SU-DHL-6 (cell line): ENCODE measurements at regions not wholly inside any gene's neighbourhood (a gene's known extent, or its start where the extent isn't known, plus 50 kb on each side); places are given as distances from the start of the nearest gene placed in this dataset.

Experiments used
- H2AFZ ChIP-seq: fragments of 200-600 bp; sonication (generic); 2 replicates; pipeline ENCODE4 v1.6.1; 2014; ENCODE audit warnings: low read depth, mild to moderate bottlenecking, moderate library complexity, mixed read lengths, antibody characterized with exemption, low read length; ENCODE audit not compliant: severe bottlenecking
- H3F3A ChIP-seq: fragments of 200-600 bp; shearing (Covaris generic); 2 replicates; pipeline ENCODE4 v1.6.0; 2016; ENCODE audit warnings: antibody characterized with exemption, mild to moderate bottlenecking; ENCODE audit not compliant: insufficient read depth
- H3K27ac ChIP-seq: fragments of 200-600 bp; sonication (generic); 2 replicates; pipeline ENCODE4 v1.5.1; 2016; ENCODE audit warnings: low read depth, mild to moderate bottlenecking, low read length, moderate library complexity, mixed read lengths
- H3K27me3 ChIP-seq: fragments of 200-600 bp; sonication (generic), shearing (Covaris generic); 2 replicates; pipeline ENCODE4 v1.6.0; 2014; ENCODE audit warnings: mild to moderate bottlenecking, low read length
- H3K36me3 ChIP-seq: fragments of 200-600 bp; sonication (generic); 2 replicates; pipeline ENCODE4 v1.6.1; 2014; ENCODE audit warnings: mild to moderate bottlenecking, low read length, mixed read lengths
- H3K4me2 ChIP-seq: fragments of 300-600, 200-600 bp; shearing (Covaris generic), sonication (generic); 2 replicates; pipeline ENCODE4 v1.6.0; 2014; ENCODE audit warnings: low read length, low read depth, mild to moderate bottlenecking; ENCODE audit not compliant: poor library complexity, severe bottlenecking
- H3K4me3 ChIP-seq: fragments of 200-600 bp; sonication (generic); 2 replicates; pipeline ENCODE4 v1.5.1; 2014; ENCODE audit warnings: antibody characterized with exemption, low read length, mild to moderate bottlenecking, mixed read lengths; ENCODE audit not compliant: insufficient read depth, poor library complexity, severe bottlenecking
- H3K79me2 ChIP-seq: fragments of 200-600 bp; sonication (generic); 2 replicates; pipeline ENCODE4 v1.6.1; 2014; ENCODE audit warnings: mild to moderate bottlenecking, low read length, moderate library complexity; ENCODE audit not compliant: insufficient read depth
- H3K9ac ChIP-seq: fragments of 200-600 bp; sonication (generic); 2 replicates; pipeline ENCODE4 v1.7.0; 2014; ENCODE audit warnings: mild to moderate bottlenecking, low read length
- H3K9me2 ChIP-seq: fragments of 200-600 bp; sonication (generic); replicated peaks from 2 replicates; pipeline ENCODE4 v1.6.1; 2014; ENCODE audit warnings: low read length; ENCODE audit not compliant: insufficient read depth
- H3K9me3 ChIP-seq: fragments of 200-600 bp; sonication (generic); 2 replicates; pipeline ENCODE4 v1.6.1; 2014; ENCODE audit warnings: low read length, mixed read lengths; ENCODE audit not compliant: insufficient read depth
- H4K20me1 ChIP-seq: fragments of 200-600 bp; sonication (generic); 2 replicates; pipeline ENCODE4 v1.6.1; 2014; ENCODE audit warnings: low read depth, mild to moderate bottlenecking, antibody characterized with exemption, low read length, moderate library complexity, mixed read lengths
- EZH2phosphoT487 ChIP-seq: fragments of 200-600 bp; sonication (generic), shearing (Covaris generic); conservative IDR thresholded peaks from 2 replicates; pipeline ENCODE4 v1.6.1; 2018; ENCODE audit warnings: mild to moderate bottlenecking, antibody characterized with exemption, low read length, moderate library complexity, mixed read lengths
- TF ChIP-seq, protein P1 (sequence below): fragments of 200-600 bp; sonication (generic); IDR thresholded peaks from one replicate; pipeline ENCODE4 v1.5.1; 2017; ENCODE audit warnings: antibody characterized with exemption, mild to moderate bottlenecking, low read length, moderate library complexity; ENCODE audit not compliant: insufficient read depth, poor library complexity, severe bottlenecking

DNA sequence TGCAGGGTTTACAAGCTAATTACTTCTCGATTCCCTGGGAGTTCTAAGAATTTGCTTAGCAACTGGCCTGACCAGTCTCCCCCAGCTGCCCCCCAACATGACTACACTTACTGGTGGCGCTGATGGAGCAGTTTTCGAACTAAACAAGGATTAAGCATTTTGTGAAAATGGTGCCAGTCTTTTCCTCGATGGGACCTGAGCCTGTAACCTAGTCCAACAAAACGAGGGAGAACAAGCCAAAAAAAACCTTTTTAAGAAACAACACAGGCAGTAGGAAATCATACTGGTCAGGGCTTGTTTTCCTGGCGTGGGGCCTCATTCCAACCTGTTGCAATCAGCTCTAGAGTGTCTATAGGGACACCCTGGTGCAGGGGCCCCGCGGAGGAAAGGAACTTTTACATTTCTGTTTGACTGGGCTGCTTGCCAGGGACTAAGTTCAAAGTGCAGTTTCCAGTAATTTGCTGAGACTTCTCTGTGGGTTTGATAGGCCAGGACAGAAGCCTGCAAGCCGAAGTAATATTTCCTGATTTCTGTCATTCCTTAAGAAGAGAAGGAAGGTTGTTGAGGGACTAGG lies 158.7 kb downstream of the SPRY1 start:
- Histone ChIP-seq H3K27ac (no peak overlapping the region), H3K9ac (no peak overlapping the region), H2AFZ (no peak overlapping the region), H3K27me3 (no peaks in the 10 kb centered on the region), H3K36me3 (no peaks in the 10 kb centered on the region), H4K20me1 (no peaks in the 10 kb centered on the region), H3F3A (no peaks in the 10 kb centered on the region), H3K9me3 (no peaks in the 10 kb centered on the region), H3K9me2 (no peaks in the 10 kb centered on the region), H3K4me2 (no peak overlapping the region), H3K79me2 (no peaks in the 10 kb centered on the region), H3K4me3 (no peak overlapping the region)
- TF ChIP-seq, protein P1, sequence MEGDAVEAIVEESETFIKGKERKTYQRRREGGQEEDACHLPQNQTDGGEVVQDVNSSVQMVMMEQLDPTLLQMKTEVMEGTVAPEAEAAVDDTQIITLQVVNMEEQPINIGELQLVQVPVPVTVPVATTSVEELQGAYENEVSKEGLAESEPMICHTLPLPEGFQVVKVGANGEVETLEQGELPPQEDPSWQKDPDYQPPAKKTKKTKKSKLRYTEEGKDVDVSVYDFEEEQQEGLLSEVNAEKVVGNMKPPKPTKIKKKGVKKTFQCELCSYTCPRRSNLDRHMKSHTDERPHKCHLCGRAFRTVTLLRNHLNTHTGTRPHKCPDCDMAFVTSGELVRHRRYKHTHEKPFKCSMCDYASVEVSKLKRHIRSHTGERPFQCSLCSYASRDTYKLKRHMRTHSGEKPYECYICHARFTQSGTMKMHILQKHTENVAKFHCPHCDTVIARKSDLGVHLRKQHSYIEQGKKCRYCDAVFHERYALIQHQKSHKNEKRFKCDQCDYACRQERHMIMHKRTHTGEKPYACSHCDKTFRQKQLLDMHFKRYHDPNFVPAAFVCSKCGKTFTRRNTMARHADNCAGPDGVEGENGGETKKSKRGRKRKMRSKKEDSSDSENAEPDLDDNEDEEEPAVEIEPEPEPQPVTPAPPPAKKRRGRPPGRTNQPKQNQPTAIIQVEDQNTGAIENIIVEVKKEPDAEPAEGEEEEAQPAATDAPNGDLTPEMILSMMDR, result no peak
- no peak for TF ChIP-seq EZH2phosphoT487

DNA sequence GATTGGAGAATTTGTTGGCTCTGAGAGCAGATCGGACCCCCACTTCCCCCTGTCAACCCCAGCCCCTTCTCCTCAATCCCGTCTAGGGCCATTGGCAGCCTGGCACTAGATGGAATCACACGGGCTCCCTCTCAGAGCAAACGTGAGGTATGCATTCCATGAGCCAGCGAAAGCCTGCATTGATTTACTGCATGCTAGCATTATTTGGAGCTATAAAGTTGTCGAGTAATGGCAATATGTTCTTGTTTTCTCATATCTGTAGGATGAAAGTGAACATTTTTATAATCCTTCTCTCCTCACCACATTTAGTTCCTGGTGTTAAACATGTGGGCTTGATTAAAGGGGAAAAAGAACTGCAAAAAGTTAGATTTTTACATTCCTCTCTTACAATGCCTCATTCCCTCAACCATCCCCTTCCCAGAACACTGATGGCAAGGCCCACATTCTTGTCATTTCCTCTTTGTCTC lies 159.2 kb downstream of the SPRY1 start:
- Histone ChIP-seq H3K4me2 (no peak overlapping the region), H3K27me3 (no peaks in the 10 kb centered on the region), H3F3A (no peaks in the 10 kb centered on the region), H3K79me2 (no peaks in the 10 kb centered on the region), H3K9me2 (no peaks in the 10 kb centered on the region), H3K36me3 (no peaks in the 10 kb centered on the region), H3K4me3 (no peak overlapping the region), H2AFZ (no peak overlapping the region), H3K27ac (no peak overlapping the region), H3K9me3 (no peaks in the 10 kb centered on the region), H3K9ac (no peak overlapping the region), H4K20me1 (no peaks in the 10 kb centered on the region)
- TF ChIP-seq, protein P1, result no peak
- no peak for TF ChIP-seq EZH2phosphoT487

DNA sequence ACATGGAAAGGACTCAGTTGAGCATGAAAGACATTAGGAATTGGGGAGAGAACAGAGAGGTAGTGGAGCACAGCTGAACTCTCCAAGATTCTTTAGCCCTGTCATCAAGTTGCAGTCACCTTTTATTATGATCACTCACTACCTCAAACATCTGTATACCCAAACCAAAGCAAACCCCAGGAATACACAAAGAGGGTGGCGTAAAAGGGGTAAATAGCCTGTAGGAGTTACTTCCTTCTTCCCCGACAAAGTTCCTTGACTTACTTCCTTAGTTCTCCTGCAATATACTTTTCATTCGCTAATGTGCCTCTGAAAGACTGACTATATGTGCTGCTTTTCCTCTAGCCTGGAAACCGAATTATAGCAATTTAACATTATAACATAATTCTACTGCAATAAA lies 159.9 kb downstream of the SPRY1 start:
- Histone ChIP-seq H3K36me3 (no peaks in the 10 kb centered on the region), H3K4me2 (no peak overlapping the region), H3K27ac (no peak overlapping the region), H3K27me3 (no peaks in the 10 kb centered on the region), H3K9me2 (no peaks in the 10 kb centered on the region), H2AFZ (no peak overlapping the region), H4K20me1 (no peaks in the 10 kb centered on the region), H3K9me3 (no peaks in the 10 kb centered on the region), H3K9ac (no peak overlapping the region), H3K4me3 (no peak overlapping the region), H3K79me2 (no peaks in the 10 kb centered on the region), H3F3A (no peaks in the 10 kb centered on the region)
- TF ChIP-seq, protein P1, result no peak
- no peak for TF ChIP-seq EZH2phosphoT487
